Muscle of back (tissue), 3 donors: ENCODE measurements at regions not wholly inside any gene's neighbourhood (a gene's known extent, or its start where the extent isn't known, plus 50 kb on each side); places are given as distances from the start of the nearest gene placed in this dataset.
"Not testable (repeated sequence)": the region's sequence is repeated elsewhere in the genome, so short reads cannot be mapped to it uniquely, and the experiment has no call there.

Source experiments
- DNase-seq, 3 donors: peaks; one replicate each; pipeline versions ENCODE4 v3.0.0 to v3.0.0-alpha.2; 2013

- not testable (repeated sequence) for DNase-seq
Observed at GRCh38 chr2:114018464-114018863, 128.6 kb downstream of the ACTR3 start.

- DNase-seq, result no peak
Observed at GRCh38 chr2:114020668-114021067, 130.8 kb downstream of the ACTR3 start.

GRCh38 chr2:114022360-114023085, 132.6 kb downstream of the ACTR3 start:
- DNase-seq, result no peak

DNA sequence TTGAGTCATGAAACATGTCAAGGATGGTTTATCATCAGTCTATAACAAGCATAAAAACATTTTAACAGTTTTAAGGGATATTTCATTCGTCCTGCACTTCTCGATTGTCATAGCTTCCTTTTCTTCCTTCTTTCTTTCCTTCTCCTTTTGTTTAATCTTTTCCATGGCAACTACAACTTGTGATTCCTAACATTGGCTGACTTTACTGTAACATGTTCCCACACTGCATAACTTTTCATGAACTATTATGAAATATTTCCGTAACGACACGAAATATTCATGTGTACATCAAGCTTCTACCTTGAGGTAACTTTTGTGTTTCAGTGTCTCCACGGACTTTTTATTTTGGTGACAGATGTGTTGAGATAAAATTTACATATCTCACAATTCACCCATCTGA, 134.4 kb downstream of the ACTR3 start:
- DNase-seq, result peak in 1 of 3 donors; percentile 58

DNA sequence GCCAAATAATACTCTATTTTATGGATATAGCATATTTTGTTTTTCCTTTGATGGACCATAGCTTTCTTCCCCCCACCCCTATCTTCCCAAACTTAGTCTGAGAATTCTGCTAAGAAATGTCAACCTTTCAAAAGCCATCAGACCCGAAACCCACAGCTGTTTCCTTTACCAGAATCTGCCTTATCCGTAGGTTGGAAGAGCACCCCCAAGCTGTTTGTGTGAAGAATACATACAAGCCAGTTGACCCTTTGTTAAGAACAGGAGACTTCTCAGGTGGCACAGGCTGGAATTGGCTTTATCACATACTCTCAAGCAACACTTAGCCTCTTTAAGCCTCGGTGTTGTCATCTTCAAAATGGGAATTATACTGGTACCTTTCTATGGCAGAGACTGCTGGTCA, 135.1 kb downstream of the ACTR3 start:
- no peak for DNase-seq

DNA sequence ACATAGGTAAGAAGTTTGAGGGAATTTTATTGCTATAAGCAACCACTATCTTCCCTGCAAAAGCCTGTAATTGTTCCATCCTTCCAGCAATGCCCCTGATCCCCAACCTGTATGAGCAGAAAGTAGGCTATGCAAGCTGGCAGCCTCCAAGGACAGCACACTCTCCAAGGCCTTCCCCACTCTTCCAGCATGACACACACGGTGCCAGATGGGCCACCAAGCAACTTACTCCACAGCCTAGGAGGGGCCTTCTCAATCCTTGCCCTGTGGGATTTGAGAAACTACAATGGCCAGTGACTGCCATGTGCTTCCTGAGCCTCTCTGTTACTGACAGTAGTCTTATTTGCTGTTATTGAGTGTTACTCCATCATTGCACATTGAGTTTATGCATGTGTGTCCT, 137.5 kb downstream of the ACTR3 start:
- no peak for DNase-seq

DNA sequence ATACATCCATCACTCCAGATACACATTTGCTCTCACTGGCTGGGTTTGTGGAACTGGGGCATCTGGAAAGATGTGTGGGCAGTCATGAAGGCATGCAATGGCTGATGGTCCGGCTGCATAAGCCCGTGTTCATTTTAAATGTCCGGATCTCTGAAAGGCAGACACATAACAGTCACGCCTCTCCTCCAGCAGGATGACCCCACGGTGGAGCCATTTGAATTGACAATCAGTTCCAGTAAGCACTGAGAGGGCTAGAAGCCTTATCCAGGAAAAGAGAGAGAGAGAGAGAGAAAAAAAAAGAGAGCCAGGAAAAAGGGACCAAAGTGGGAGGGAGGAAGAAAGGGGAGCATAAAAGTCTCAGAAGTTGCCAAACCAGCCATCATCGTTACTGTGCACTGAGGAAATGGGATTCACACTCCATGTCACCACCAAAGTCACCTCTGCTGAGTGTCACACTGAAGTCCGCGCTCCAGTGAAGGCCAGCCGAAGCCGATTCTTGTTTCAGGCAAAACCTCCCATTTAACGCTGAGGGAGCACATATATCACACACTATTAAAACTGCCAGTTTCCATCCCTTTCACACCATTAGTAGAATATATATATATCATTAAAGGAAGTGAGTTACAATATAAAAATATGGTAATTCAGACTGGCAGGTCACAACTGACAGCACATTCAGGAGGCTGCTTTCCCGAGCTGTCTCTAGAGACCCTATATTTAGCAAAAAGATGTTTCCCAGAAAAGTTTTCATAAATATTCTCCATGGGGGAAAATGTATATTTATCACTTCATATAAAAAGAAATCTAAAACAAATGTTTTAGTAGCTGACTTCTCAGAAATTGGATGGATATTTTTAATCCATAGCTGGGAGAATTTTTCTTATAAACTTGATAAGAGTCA, 142.0 kb downstream of the ACTR3 start:
- peak in 1 of 3 donors; percentile 70 for DNase-seq

DNA sequence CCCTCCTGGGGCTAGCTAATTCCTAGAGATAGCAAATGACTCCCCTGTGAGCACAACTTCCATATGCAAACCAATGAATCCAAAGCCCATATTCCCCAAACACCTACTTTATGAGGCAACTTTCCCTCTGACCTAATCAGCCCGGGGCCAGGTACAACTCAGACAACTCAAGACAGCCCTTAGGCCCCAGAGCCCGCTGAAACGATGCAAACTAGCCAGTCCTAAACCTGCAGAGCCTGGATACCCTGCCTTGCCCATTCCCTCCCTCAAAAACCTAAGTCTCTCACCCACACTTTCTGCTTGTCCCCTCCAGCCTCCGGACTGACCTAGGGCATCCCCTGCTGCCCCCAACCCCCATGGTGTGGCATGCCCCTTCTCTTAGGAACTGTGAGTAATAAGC, 142.8 kb downstream of the ACTR3 start:
- no peak for DNase-seq

- peak; percentile 17 to 63 (median 38) for DNase-seq
Observed at GRCh38 chr2:114034742-114035141, 144.9 kb downstream of the ACTR3 start.

DNA sequence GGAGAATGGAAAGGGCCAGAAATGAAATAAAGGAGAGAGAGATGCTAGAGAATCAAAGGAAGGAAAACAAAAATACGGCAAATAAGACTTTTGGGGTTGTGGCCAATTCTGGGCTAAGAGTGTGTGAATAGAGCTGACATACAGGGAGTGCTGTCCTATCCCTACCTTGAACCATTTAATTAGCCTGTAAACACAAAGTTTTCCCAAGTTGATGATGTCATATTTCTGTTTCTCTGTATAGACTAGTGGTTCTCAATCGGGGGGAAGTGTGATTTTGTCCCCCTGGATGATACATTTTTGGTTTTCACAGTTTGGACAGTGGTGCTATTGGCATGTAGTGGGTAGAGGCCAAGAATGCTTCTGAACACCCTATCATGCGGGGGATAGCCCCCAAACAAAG, 148.8 kb downstream of the ACTR3 start:
- DNase-seq, result no peak

- no peak for DNase-seq
Observed at GRCh38 chr2:114039677-114040076, 149.8 kb downstream of the ACTR3 start.

DNA sequence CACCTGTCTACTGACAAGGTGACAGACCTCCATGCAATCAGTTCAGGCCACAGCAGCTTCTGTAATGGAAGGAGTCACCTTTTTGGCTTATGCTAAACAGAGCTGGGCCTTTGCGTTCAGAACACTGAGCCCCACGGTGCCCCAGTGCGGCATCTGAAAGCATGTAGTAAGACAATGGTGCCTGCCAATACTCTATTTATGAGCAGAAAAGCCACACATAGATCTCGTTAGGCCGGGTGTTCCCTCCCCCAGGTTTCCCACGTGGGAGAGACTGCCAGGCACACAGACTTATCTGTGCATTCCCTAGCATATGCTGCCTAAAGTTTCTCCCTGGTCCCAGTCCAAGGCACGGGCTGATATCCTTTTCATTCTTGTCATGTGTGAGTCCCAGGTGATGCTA, 150.9 kb downstream of the ACTR3 start:
- DNase-seq, result no peak

DNA sequence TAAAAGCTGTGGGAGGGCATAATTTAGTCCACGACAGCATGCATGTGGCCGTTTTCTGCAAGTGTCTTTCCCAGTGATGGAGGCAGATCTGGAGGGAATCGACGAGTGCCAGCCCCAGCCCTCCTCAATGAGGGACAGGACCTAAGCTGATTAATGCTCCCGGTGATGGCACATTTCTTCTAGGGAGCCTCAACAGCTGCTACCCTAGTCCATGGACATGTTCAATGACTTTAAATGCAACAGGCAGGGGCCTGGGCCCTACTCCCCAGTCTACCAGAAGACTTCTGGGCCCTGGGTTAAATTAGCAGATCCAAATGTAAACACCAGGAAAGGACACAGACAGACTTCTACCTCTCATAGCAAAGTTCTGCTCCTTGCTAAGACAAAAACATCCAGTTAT, 155.1 kb downstream of the ACTR3 start:
- DNase-seq, result no peak

DNA sequence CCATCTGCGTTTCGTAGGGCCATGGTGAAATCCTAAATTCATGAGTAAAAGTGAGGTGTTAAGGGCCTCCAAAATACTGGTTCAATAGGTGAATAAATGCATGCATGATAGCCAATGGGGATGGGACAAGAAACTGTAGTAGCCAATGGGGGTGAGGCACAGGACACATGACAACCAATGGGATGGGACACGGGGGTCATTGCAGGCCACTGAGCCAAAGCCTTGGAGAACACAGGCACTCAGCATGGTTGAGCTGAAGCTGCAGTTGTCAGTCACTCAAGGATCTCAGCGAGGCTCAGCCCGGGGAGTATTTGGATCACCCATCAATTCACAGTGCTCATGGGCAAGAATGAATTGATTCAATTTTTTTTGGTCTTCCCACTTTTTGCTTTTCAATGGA, 156.5 kb downstream of the ACTR3 start:
- DNase-seq, result no peak

- peak in 2 of 3 donors; percentile 26 to 56 for DNase-seq
Observed at GRCh38 chr2:114046866-114047435, 157.1 kb downstream of the ACTR3 start.

GRCh38 chr2:114049280-114049679, 159.4 kb downstream of the ACTR3 start:
- no peak for DNase-seq

DNA sequence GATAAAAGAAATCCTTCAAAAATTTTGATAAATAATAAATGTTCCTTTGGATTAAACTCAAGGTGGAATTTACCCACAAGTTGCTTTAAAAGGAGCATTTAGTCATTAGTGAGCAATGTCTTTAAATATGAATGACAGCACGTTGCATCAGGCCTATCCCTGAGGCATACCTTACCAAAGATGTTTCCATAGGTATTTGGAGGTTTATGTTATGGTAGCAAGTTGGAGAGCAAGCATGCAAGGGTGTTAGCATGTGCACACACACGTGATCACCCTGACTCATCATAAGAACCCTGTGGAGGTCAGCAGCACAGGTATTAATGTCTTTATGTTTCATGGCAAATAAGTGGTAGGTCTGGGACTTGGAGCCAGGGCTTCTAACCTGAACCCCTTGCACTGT, 159.9 kb downstream of the ACTR3 start:
- no peak for DNase-seq

DNA sequence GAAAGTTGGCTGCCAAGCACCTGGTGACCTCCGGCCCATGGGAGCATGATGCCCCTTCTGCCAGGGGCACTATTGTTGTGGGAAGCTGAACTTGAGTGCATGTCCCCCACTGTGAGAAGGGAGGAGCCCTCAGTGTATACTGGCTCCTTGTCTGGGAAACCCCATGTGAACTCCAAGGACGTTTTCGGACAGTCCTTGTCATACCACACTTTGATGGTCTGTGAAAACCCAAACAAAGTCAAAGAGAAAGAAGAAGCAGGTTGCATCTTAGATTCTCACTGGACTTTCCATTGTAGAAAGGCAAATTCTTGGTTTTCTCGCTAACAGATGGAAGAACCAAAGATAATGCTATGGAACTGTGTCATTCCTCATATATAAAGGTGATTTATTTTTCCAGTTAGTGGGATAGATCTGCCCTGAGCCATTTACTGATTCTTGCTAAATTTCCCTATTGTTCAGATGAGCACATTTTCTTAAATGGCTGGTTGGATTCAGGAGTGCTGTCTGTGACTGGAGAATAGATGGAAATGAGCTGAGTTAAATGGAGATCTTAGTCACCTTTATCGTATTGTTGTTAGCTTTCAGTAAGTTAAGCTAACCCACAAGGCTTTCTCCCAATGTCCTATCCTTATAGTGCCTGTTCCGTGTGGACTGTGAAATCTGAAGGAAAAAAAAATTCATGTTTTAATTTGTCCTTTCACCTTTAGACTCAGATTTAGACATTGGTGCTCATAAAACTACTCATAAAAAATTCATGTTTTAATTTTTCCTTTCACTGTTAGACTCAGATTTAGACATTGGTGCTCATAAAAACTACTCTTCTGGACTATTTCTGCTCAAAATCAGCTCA, 166.6 kb downstream of the ACTR3 start:
- DNase-seq, result no peak

DNA sequence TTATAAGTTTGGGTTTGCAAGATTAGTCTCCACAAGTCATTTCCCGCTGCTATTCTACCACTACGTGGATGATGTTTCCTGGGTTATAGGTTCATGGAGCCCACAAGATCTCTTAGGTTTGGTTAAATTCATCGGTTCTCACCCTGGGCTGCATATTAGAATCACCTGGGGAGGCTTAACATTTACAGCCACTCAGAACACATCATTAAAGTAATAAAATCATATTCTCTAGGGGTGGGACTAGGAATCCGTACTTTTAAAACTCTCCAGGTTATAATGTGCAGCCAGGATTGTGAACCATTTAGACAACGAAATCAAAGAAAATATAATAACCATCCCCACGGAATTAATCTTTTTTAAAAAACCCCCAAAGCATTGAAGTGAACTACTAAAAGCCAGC, 167.7 kb downstream of the ACTR3 start:
- DNase-seq, result no peak

DNA sequence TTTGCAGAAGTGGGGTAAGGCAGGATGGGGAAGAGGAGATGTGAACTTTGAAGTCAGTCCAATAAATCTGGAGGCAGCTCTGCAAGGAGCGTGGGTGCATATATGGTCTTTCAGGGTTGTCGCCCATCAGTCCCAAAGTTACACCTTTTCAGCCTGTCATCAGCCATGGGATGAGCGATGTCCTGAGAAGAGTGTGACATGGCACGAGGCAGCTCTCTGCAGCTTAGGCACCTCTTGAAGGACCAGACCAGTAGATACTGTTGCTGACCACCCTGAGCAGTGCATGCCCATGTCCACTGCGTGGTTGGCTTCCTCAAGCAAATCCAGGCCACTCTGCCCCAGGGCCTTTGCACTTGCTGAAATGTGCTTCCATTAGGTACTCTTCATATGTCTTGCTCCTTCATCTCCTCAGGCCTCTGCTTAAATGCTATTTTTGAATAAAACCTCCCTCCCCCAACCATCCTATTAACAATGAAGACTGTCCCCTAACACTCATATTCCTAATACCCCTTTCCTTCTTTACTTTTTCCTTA, 171.7 kb downstream of the ACTR3 start:
- DNase-seq, result no peak

DNA sequence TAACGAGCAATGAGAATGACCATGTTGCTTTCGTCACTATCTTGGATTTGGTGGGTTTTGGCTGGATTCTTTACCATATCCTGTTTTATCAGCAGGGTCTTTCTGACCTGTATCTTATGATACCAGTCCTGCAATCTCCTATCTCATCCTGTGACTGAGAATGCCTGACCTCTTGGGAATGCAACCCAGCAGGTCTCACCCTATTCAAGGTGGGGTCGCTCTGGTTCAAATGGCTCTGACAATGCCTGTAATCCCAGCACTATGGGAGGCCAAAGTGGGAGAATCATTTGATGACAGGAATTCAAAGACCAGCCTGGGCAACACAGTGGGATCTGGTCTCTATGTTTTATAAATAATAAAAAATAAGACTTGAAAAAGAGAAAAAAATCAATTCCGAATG, 173.5 kb downstream of the ACTR3 start:
- DNase-seq, result no peak

DNA sequence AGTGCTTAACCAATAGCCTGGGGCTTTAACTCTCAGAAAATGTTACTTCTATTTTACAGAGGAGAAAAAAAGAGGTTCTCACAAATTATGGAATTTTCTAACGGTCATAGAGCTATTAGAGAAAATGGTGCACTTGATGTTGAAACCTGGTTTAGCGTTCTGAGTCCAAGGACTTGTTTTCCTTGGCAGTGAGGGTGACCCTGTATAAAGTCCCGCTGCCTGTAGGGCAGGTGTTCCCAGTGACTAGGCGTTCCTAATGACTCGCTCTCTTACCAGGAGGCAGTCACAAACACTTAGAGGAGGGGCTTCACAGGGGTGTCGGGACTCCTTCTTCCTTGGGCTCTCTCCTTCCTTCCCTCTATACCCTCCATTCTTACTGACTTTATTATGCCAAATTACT, 175.8 kb downstream of the ACTR3 start:
- DNase-seq, result no peak
